HG02981 (cell line): ENCODE measurements at regions not wholly inside any gene's neighbourhood (a gene's known extent, or its start where the extent isn't known, plus 50 kb on each side); places are given as distances from the start of the nearest gene placed in this dataset.
"Not testable (repeated sequence)": the region's sequence is repeated elsewhere in the genome, so short reads cannot be mapped to it uniquely, and the experiment has no call there.

ENCODE experiments used
- ATAC-seq: cut with Tn5 transposase; IDR thresholded peaks from one replicate; pipeline ENCODE4 v1.9.1; 2021; ENCODE audit warnings: mild to moderate bottlenecking, moderate library complexity; ENCODE audit not compliant: unreplicated experiment

GRCh38 chr6:104676679-104677078 is 183.0 kb downstream of the HACE1 start:
- ATAC-seq: not testable (repeated sequence)

GRCh38 chr6:104675161-104675560 is 184.6 kb downstream of the HACE1 start:
- not testable (repeated sequence) for ATAC-seq

GRCh38 chr6:104673078-104673477 is 186.6 kb downstream of the HACE1 start:
- not testable (repeated sequence) for ATAC-seq

GRCh38 chr6:104671591-104671891 is 188.2 kb downstream of the HACE1 start:
- not testable (repeated sequence) for ATAC-seq

- not testable (repeated sequence) for ATAC-seq
Measured at GRCh38 chr6:104670834-104671590, 188.7 kb downstream of the HACE1 start.

- no peak for ATAC-seq
Measured at GRCh38 chr6:104669483-104669882, 190.2 kb downstream of the HACE1 start.

- ATAC-seq: no peak
Measured at GRCh38 chr6:104656235-104656634, 203.5 kb downstream of the HACE1 start.

- no peak for ATAC-seq
Measured at GRCh38 chr6:104653781-104654180, 205.9 kb downstream of the HACE1 start.

GRCh38 chr6:104648347-104648746 is 211.4 kb downstream of the HACE1 start:
- no peak for ATAC-seq

- no peak for ATAC-seq
Measured at GRCh38 chr6:104644848-104645247, 214.9 kb downstream of the HACE1 start.

- ATAC-seq: no peak
Measured at GRCh38 chr6:104642871-104643270, 216.8 kb downstream of the HACE1 start.

- ATAC-seq: no peak
Measured at GRCh38 chr6:104640761-104641160, 219.0 kb downstream of the HACE1 start.

GRCh38 chr6:104640150-104640700 is 219.5 kb downstream of the HACE1 start:
- no peak for ATAC-seq

GRCh38 chr6:104639668-104640067 is 220.1 kb downstream of the HACE1 start:
- peak; percentile 94 for ATAC-seq

GRCh38 chr6:104638841-104639290 is 220.9 kb downstream of the HACE1 start:
- ATAC-seq: no peak

GRCh38 chr6:104633125-104633524 is 226.6 kb downstream of the HACE1 start:
- no peak for ATAC-seq

- no peak for ATAC-seq
Measured at GRCh38 chr6:104632588-104632987, 227.1 kb downstream of the HACE1 start.

- ATAC-seq: no peak
Measured at GRCh38 chr6:104630955-104631354, 228.8 kb downstream of the HACE1 start.

- ATAC-seq: no peak
Measured at GRCh38 chr6:104630522-104630921, 229.2 kb downstream of the HACE1 start.

GRCh38 chr6:104629826-104630225 is 229.9 kb downstream of the HACE1 start:
- no peak for ATAC-seq

GRCh38 chr6:104625536-104625935 is 234.2 kb downstream of the HACE1 start:
- no peak for ATAC-seq

- no peak for ATAC-seq
Measured at GRCh38 chr6:104623052-104623690, 236.5 kb downstream of the HACE1 start.
